A549 (cell line): ENCODE measurements at regions not wholly inside any gene's neighbourhood (a gene's known extent, or its start where the extent isn't known, plus 50 kb on each side); places are given as distances from the start of the nearest gene placed in this dataset.

Experiments
- ATAC-seq, 2 experiments: fragments of 200-7000 bp in 1 of 2; fragments of >200 bp in 1 of 2; cut with Nextera tagmentation in 1 of 2; cut with Tn5 transposase in 1 of 2; 3 replicates each; pipeline versions ENCODE4 v1.8.0 to v1.9.1; 2018 to 2020; ENCODE audit warnings: mild to moderate bottlenecking in 1 of 2, moderate library complexity in 1 of 2
- CTCF ChIA-PET: fragments of 300-600 bp; sonication (Branson Sonifier 250); formaldehyde crosslinking; extraction: SDS; loops from one replicate; lab custom pipeline; 2021; ENCODE audit warnings: antibody characterized with exemption, inconsistent platforms; lab: Yijun Ruan, JAX
- POLR2A ChIA-PET: fragments of 350-600 bp; formaldehyde crosslinking; extraction: SDS; loops from one replicate; lab custom pipeline; 2021; ENCODE audit warnings: antibody characterized with exemption, inconsistent platforms; lab: Yijun Ruan, JAX
- DNase-seq, 2 experiments: peaks; one replicate each; pipeline versions ENCODE4 v3.0.0 to v3.0.0-alpha.2; 2011 to 2016; ENCODE audit warnings: low read depth in 1 of 2, low spot score in 1 of 2
- FAIRE-seq: peaks from 2 replicates; lab custom pipeline; 2011; peaks lifted over from hg19 to GRCh38; lab: Jason Lieb, UNC
- H3K27ac ChIP-seq, 2 experiments: fragments of >200 bp; sonication (Bioruptor Twin); formaldehyde crosslinking; 3 replicates each; pipeline ENCODE4 v1.5.1; 2016 to 2017
- H3K4me1 ChIP-seq: fragments of >200 bp; sonication (Bioruptor Twin); formaldehyde crosslinking; 3 replicates; pipeline ENCODE4 v1.6.1; 2016
- H3K4me2 ChIP-seq: fragments of >200 bp; sonication (Bioruptor Twin); formaldehyde crosslinking; 3 replicates; pipeline ENCODE4 v1.6.1; 2016
- H3K4me3 ChIP-seq: fragments of >200 bp; sonication (Bioruptor Twin); formaldehyde crosslinking; 3 replicates; pipeline ENCODE4 v1.5.1; 2016
- H3K9me3 ChIP-seq: fragments of >200 bp; sonication (Bioruptor Twin); formaldehyde crosslinking; 3 replicates; pipeline ENCODE4 v1.6.1; 2016
- ATOH8 ChIP-seq: fragments of 250-450 bp; sonication (Bioruptor Pico); IDR thresholded peaks from 2 replicates; pipeline ENCODE4 v1.5.0; 2020; ENCODE audit warnings: low read depth, mild to moderate bottlenecking, moderate library complexity
- CEBPB ChIP-seq, 2 experiments: fragments of >200 bp in 1 of 2; sonication (Bioruptor Twin) in 1 of 2; formaldehyde crosslinking in 1 of 2; IDR thresholded peaks; 2 replicates each; pipeline ENCODE4 v1.6.1; 2012 to 2016
- EHF ChIP-seq: fragments of 250-450 bp; sonication (Bioruptor Pico); IDR thresholded peaks from 2 replicates; pipeline ENCODE4 v1.5.0; 2020; ENCODE audit warnings: mild to moderate bottlenecking
- HDAC2 ChIP-seq: fragments of 200-600 bp; sonication (generic); IDR thresholded peaks from 2 replicates; pipeline ENCODE4 v1.6.1; 2016
- HMGXB4 ChIP-seq: fragments of 250-450 bp; sonication (Bioruptor Pico); IDR thresholded peaks from 2 replicates; pipeline ENCODE4 v1.5.0; 2021; ENCODE audit warnings: mild to moderate bottlenecking, moderate library complexity, borderline replicate concordance
- HOXB13 ChIP-seq: fragments of 250-450 bp; sonication (Bioruptor Pico); IDR thresholded peaks from 2 replicates; pipeline ENCODE4 v1.5.0; 2020; ENCODE audit warnings: low read depth, mild to moderate bottlenecking, moderate library complexity
- HOXB5 ChIP-seq: fragments of 250-450 bp; sonication (Bioruptor Pico); IDR thresholded peaks from 2 replicates; pipeline ENCODE4 v1.5.0; 2020; ENCODE audit warnings: mild to moderate bottlenecking, moderate library complexity
- MAFK ChIP-seq: fragments of 450-650 bp; IDR thresholded peaks from 2 replicates; pipeline ENCODE4 v1.6.1; 2014; ENCODE audit not compliant: partially characterized antibody
- MAX ChIP-seq: IDR thresholded peaks from 2 replicates; pipeline ENCODE4 v1.6.1; 2012
- MAZ ChIP-seq: fragments of 150-350 bp; IDR thresholded peaks from 2 replicates; pipeline ENCODE4 v1.6.1; 2014; ENCODE audit warnings: antibody characterized with exemption, low read depth, low read length, borderline replicate concordance
- NFE2L2 ChIP-seq: fragments of 150-350 bp; conservative IDR thresholded peaks from 2 replicates; pipeline ENCODE4 v1.6.1; 2014; ENCODE audit warnings: low read length
- NR3C1 ChIP-seq: fragments of >200 bp; sonication (Bioruptor Twin); formaldehyde crosslinking; IDR thresholded peaks from 3 replicates; pipeline ENCODE4 v1.6.1; 2017
- PBX3 ChIP-seq: IDR thresholded peaks from 2 replicates; pipeline ENCODE4 v1.6.1; 2012
- POLR2A ChIP-seq: IDR thresholded peaks from 2 replicates; pipeline ENCODE4 v1.6.1; 2012; ENCODE audit warnings: mild to moderate bottlenecking, low read length
- POLR2AphosphoS2 ChIP-seq: conservative IDR thresholded peaks from 2 replicates; pipeline ENCODE4 v1.6.1; 2012; ENCODE audit warnings: low read length, improper control_type of control experiment, inconsistent platforms
- RAD21 ChIP-seq, 2 experiments: fragments of >200 bp in 1 of 2; sonication (Bioruptor Twin) in 1 of 2; formaldehyde crosslinking in 1 of 2; IDR thresholded peaks in 1 of 2; conservative IDR thresholded peaks in 1 of 2; 2 replicates in 1 of 2; 3 replicates in 1 of 2; pipeline ENCODE4 v1.6.1; 2012 to 2018; ENCODE audit warnings: inconsistent platforms in 1 of 2
- SMC3 ChIP-seq: fragments of >200 bp; sonication (Bioruptor Twin); formaldehyde crosslinking; IDR thresholded peaks from 3 replicates; pipeline ENCODE4 v1.6.1; 2018; ENCODE audit warnings: inconsistent platforms
- TP53 ChIP-seq: fragments of 250-450 bp; sonication (Bioruptor Pico); IDR thresholded peaks from 2 replicates; pipeline ENCODE4 v1.5.0; 2021; ENCODE audit warnings: mild to moderate bottlenecking, moderate library complexity
- USF2 ChIP-seq: fragments of 450-650 bp; IDR thresholded peaks from 2 replicates; pipeline ENCODE4 v1.6.1; 2014; ENCODE audit warnings: antibody characterized with exemption
- ZNF302 ChIP-seq: fragments of 250-450 bp; sonication (Bioruptor Pico); IDR thresholded peaks from 2 replicates; pipeline ENCODE4 v1.9.0; 2021; ENCODE audit warnings: inconsistent platforms, mild to moderate bottlenecking, moderate library complexity
- WGBS: methylation state at CpG from one replicate; pipeline ENCODE4 v1.1.6; 2017; ENCODE audit errors: missing lambda C conversion rate; 5-methylcytosine and 5-hydroxymethylcytosine counted together
- TF ChIP-seq, protein P1 (sequence below): fragments of 200-600 bp; sonication (generic); IDR thresholded peaks from 2 replicates; pipeline ENCODE4 v1.6.1; 2016; ENCODE audit warnings: antibody characterized with exemption, mild to moderate bottlenecking, moderate library complexity

GRCh38 chr18:66754335-66754734 is 150.4 kb upstream of the CDH19 start:
- no peak overlapping the region for H3K4me3 ChIP-seq
- TF ChIP-seq NFE2L2 (no peak), EHF (CRISPR knock-in tag) (no peak), TP53 (CRISPR knock-in tag) (no peak)
- ATAC-seq (no peak), FAIRE-seq (no peak), DNase-seq (no peak)
- no peak overlapping the region for H3K4me2 ChIP-seq
- CTCF ChIA-PET: no interaction called here
- H3K9me3 ChIP-seq: no peaks in the 10 kb centered on the region
- no peak overlapping the region for H3K27ac ChIP-seq
- no peaks in the 10 kb centered on the region for H3K4me1 ChIP-seq
- POLR2A ChIA-PET: no interaction called here
- 35% methylated on average over 1 of the region's 1 CpG for WGBS

DNA sequence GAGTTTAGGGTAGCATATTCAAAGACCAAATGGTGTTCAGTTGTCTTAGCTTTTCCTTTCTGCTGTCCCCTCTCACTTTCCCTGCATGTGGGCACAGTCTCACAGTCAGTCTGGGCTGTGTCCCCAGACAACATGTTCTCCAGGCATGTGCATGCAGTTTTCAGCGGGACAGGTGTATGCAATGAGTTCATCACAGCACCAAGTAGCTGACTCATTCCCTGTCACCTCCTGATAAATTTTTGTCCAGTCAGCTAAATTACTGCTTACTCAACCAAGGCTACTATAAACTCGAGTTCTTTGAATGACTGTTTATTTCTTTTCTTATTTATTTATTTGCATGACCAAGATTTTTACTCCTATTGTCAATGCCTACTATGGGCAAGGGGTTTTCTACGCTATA is 148.8 kb upstream of the CDH19 start:
- ATAC-seq (no peak), FAIRE-seq (no peak), DNase-seq (no peak)
- Histone ChIP-seq H3K4me3 (no peak overlapping the region), H3K4me2 (no peak overlapping the region), H3K4me1 (no peaks in the 10 kb centered on the region), H3K27ac (no peak overlapping the region), H3K9me3 (no peaks in the 10 kb centered on the region)
- WGBS: 44% methylated on average over 3 of the region's 3 CpGs
- TF ChIP-seq HMGXB4 (CRISPR knock-in tag): no peak
- no peak for TF ChIP-seq MAZ
- peak; percentile 88 for TF ChIP-seq MAFK
- TF ChIP-seq HOXB13 (CRISPR knock-in tag): no peak
- ChIA-PET POLR2A (no interaction called here), CTCF (interaction anchor here (0.6 kb wide), 1 partner anchor 193 kb away, joined by 3 read pairs; no protein-coding TSS in a partner anchor)

DNA sequence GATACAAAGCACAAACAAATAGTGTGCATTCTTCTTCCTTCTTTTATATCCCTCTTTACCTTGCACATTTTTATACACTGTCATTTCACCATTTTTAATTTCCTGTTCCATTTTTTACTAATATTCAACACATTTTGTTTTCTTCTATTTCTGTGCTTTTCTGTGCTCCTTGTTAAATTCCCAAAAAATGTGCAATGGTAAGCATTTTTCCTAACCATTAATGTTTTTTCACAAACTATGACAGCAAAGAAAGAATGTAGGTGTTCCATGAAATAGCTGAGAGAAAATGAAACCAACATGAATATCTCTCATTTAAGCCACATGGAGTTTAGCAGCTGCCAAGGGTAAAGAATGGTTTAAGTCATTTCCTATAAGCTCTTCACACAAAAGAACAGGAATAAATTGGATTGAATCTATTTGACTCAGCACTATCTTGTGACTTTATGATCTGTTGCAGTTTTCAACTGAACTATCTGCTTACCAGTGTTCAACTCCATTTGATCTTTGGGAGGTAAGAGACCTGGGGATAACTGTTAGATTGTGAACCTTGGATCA is 145.7 kb upstream of the CDH19 start:
- no peak overlapping the region for H3K4me2 ChIP-seq
- no peak overlapping the region for H3K4me3 ChIP-seq
- CTCF ChIA-PET: interaction anchor here (1.0 to 1.6 kb wide), 2 partner anchors 19 to 188 kb away, joined by 3 to 5 read pairs; no protein-coding TSS in a partner anchor
- H3K9me3 ChIP-seq: no peaks in the 10 kb centered on the region
- TF ChIP-seq MAX: no peak
- peak; percentile 84 for TF ChIP-seq MAFK
- no peak for TF ChIP-seq ZNF302 (CRISPR knock-in tag)
- no peak for TF ChIP-seq POLR2A
- TF ChIP-seq NR3C1: no peak
- no peak overlapping the region for H3K27ac ChIP-seq
- no peak for ATAC-seq
- H3K4me1 ChIP-seq: no peaks in the 10 kb centered on the region
- POLR2A ChIA-PET: no interaction called here
- FAIRE-seq: no peak
- no peak for DNase-seq

DNA sequence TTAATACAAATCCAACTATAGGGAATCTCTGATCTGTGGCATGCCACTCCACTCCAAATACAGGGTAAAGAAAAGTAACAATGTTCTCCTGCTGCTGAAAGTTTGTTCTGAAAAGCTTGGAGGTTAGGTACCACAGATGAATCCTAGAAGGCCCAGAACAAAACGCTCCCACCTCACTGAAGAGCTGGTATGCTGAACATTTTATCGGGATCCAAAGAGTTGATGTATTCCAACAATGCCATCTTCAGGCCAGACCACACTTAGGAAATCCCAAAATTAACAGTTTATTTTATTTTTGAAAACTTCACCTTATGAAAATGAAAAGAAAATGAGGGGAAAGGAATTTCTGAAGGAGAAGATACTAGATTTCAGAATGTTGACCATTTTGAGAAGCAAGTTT is 145.1 kb upstream of the CDH19 start:
- WGBS: 16% methylated on average over 2 of the region's 2 CpGs
- H3K27ac ChIP-seq: no peak overlapping the region
- no peaks in the 10 kb centered on the region for H3K9me3 ChIP-seq
- H3K4me2 ChIP-seq: no peak overlapping the region
- DNase-seq: peak in 1 of 2 experiments; percentile 29
- H3K4me3 ChIP-seq: no peak overlapping the region
- H3K4me1 ChIP-seq: no peaks in the 10 kb centered on the region
- FAIRE-seq: no peak
- ATAC-seq: no peak; a peak in 1 of 6 replicates
- ChIA-PET POLR2A (no interaction called here), CTCF (interaction anchor here (0.6 to 1.6 kb wide), 3 partner anchors 10 to 187 kb away, joined by 3 to 5 read pairs (median 3); no protein-coding TSS in a partner anchor)
- TF ChIP-seq, protein P1, sequence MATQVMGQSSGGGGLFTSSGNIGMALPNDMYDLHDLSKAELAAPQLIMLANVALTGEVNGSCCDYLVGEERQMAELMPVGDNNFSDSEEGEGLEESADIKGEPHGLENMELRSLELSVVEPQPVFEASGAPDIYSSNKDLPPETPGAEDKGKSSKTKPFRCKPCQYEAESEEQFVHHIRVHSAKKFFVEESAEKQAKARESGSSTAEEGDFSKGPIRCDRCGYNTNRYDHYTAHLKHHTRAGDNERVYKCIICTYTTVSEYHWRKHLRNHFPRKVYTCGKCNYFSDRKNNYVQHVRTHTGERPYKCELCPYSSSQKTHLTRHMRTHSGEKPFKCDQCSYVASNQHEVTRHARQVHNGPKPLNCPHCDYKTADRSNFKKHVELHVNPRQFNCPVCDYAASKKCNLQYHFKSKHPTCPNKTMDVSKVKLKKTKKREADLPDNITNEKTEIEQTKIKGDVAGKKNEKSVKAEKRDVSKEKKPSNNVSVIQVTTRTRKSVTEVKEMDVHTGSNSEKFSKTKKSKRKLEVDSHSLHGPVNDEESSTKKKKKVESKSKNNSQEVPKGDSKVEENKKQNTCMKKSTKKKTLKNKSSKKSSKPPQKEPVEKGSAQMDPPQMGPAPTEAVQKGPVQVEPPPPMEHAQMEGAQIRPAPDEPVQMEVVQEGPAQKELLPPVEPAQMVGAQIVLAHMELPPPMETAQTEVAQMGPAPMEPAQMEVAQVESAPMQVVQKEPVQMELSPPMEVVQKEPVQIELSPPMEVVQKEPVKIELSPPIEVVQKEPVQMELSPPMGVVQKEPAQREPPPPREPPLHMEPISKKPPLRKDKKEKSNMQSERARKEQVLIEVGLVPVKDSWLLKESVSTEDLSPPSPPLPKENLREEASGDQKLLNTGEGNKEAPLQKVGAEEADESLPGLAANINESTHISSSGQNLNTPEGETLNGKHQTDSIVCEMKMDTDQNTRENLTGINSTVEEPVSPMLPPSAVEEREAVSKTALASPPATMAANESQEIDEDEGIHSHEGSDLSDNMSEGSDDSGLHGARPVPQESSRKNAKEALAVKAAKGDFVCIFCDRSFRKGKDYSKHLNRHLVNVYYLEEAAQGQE: no peak
- TF ChIP-seq SMC3 (peak; percentile 25; the same call in 2 of the 3 replicates), HDAC2 (no peak), ATOH8 (no peak), HOXB5 (CRISPR knock-in tag) (no peak), USF2 (no peak), PBX3 (no peak), MAX (no peak), POLR2A (no peak), RAD21 (conservative IDR thresholded peaks at IDR 0.05 in 1 of 2, IDR thresholded peaks at IDR 0.05 in 1 of 2) (peak; percentile 40 to 43; a peak in 3 of 5 replicates), CEBPB (IDR thresholded peaks at IDR 0.05) (no peak), EHF (CRISPR knock-in tag) (no peak), POLR2AphosphoS2 (no peak)
